ENCODE measurements at regions not wholly inside any gene's neighbourhood (a gene's known extent, or its start where the extent isn't known, plus 50 kb on each side); places are given as distances from the start of the nearest gene placed in this dataset.

GRCh38 chr3:26452363-26452762 is 170.2 kb upstream of the LRRC3B start:
- no peaks in the 10 kb centered on the region for H3K27me3 ChIP-seq (ENCODE audit: control insufficient read depth, extremely low read depth, insufficient read depth, low read length)
- H3K9me3 ChIP-seq (ENCODE audit: control insufficient read depth, low read depth, low read length): no peaks in the 10 kb centered on the region
- H3K9me1 ChIP-seq (ENCODE audit: control insufficient read depth, extremely low read depth, insufficient read depth, low read length): no peaks in the 10 kb centered on the region
- TF ChIP-seq, protein P1, sequence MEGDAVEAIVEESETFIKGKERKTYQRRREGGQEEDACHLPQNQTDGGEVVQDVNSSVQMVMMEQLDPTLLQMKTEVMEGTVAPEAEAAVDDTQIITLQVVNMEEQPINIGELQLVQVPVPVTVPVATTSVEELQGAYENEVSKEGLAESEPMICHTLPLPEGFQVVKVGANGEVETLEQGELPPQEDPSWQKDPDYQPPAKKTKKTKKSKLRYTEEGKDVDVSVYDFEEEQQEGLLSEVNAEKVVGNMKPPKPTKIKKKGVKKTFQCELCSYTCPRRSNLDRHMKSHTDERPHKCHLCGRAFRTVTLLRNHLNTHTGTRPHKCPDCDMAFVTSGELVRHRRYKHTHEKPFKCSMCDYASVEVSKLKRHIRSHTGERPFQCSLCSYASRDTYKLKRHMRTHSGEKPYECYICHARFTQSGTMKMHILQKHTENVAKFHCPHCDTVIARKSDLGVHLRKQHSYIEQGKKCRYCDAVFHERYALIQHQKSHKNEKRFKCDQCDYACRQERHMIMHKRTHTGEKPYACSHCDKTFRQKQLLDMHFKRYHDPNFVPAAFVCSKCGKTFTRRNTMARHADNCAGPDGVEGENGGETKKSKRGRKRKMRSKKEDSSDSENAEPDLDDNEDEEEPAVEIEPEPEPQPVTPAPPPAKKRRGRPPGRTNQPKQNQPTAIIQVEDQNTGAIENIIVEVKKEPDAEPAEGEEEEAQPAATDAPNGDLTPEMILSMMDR (optimal IDR thresholded peaks at IDR 0.05 in 1 of 3, IDR thresholded peaks at IDR 0.05 in 1 of 3, conservative IDR thresholded peaks at IDR 0.05 in 1 of 3; ENCODE audit: extremely low read depth in 1 of 3, insufficient read depth in 2 of 3, low read length in 3 of 3): no peak
- no peak overlapping the region for H3K9ac ChIP-seq (ENCODE audit: control insufficient read depth, extremely low read depth, insufficient read depth, low read length)
- H4K20me1 ChIP-seq (ENCODE audit: control insufficient read depth, extremely low read depth, insufficient read depth, low read length): no peaks in the 10 kb centered on the region
- FAIRE-seq (no peak), DNase-seq (ENCODE audit: low read depth, low spot score) (no peak)
- H3K79me2 ChIP-seq (ENCODE audit: control insufficient read depth, insufficient read depth, low read length): no peaks in the 10 kb centered on the region
- no peak overlapping the region for H3K4me2 ChIP-seq (ENCODE audit: control insufficient read depth, extremely low read depth, insufficient read depth, low read depth, low read length)
- no peak overlapping the region for H3K4me3 ChIP-seq (ENCODE audit: control insufficient read depth in 2 of 3, extremely low read depth in 1 of 3, insufficient read depth in 2 of 3, low read depth in 1 of 3, low read length in 3 of 3)
- dilution Hi-C loops (cut with MboI; ENCODE audit: extremely low pct_ligation_motif_present, low sequenced_read_pairs): no loop called here
- no peaks in the 10 kb centered on the region for H3K4me1 ChIP-seq (ENCODE audit: control insufficient read depth, extremely low read depth, insufficient read depth, low read length)
- H3K27ac ChIP-seq (ENCODE audit: control insufficient read depth, insufficient read depth, low read length): no peak overlapping the region
- no peak overlapping the region for H2AFZ ChIP-seq (ENCODE audit: control insufficient read depth, low read length)
- no peaks in the 10 kb centered on the region for H3K36me3 ChIP-seq (ENCODE audit: control insufficient read depth in 2 of 2, extremely low read depth in 1 of 2, insufficient read depth in 2 of 2, low read length in 2 of 2)

GRCh38 chr3:26460985-26461384 is 161.6 kb upstream of the LRRC3B start:
- FAIRE-seq: no peak

More at GRCh38 chr3:26460985-26461384, 161.6 kb upstream of the LRRC3B start:
- H3K36me3 ChIP-seq (ENCODE audit: control insufficient read depth in 2 of 2, extremely low read depth in 1 of 2, insufficient read depth in 2 of 2, low read length in 2 of 2): no peaks in the 10 kb centered on the region
- no peak for DNase-seq (ENCODE audit: low read depth, low spot score)
- TF ChIP-seq EZH2 (IDR thresholded peaks at IDR 0.05; ENCODE audit: low read length): no peak
- TF ChIP-seq, protein P1 (optimal IDR thresholded peaks at IDR 0.05 in 1 of 3, IDR thresholded peaks at IDR 0.05 in 1 of 3, conservative IDR thresholded peaks at IDR 0.05 in 1 of 3; ENCODE audit: extremely low read depth in 1 of 3, insufficient read depth in 2 of 3, low read length in 3 of 3): no peak
- H4K20me1 ChIP-seq (ENCODE audit: control insufficient read depth, extremely low read depth, insufficient read depth, low read length): no peaks in the 10 kb centered on the region
- H3K79me2 ChIP-seq (ENCODE audit: control insufficient read depth, insufficient read depth, low read length): no peaks in the 10 kb centered on the region
- H3K27me3 ChIP-seq (ENCODE audit: control insufficient read depth, extremely low read depth, insufficient read depth, low read length): no peaks in the 10 kb centered on the region
- H3K9me1 ChIP-seq (ENCODE audit: control insufficient read depth, extremely low read depth, insufficient read depth, low read length): no peaks in the 10 kb centered on the region
- H3K9ac ChIP-seq (ENCODE audit: control insufficient read depth, extremely low read depth, insufficient read depth, low read length): no peak overlapping the region
- no peaks in the 10 kb centered on the region for H3K4me1 ChIP-seq (ENCODE audit: control insufficient read depth, extremely low read depth, insufficient read depth, low read length)
- H3K4me3 ChIP-seq (ENCODE audit: control insufficient read depth in 2 of 3, extremely low read depth in 1 of 3, insufficient read depth in 2 of 3, low read depth in 1 of 3, low read length in 3 of 3): no peak overlapping the region
- dilution Hi-C loops (cut with MboI; ENCODE audit: extremely low pct_ligation_motif_present, low sequenced_read_pairs): no loop called here
- no peak overlapping the region for H3K27ac ChIP-seq (ENCODE audit: control insufficient read depth, insufficient read depth, low read length)
- no peaks in the 10 kb centered on the region for H3K9me3 ChIP-seq (ENCODE audit: control insufficient read depth, low read depth, low read length)
- no peak overlapping the region for H2AFZ ChIP-seq (ENCODE audit: control insufficient read depth, low read length)
- H3K4me2 ChIP-seq (ENCODE audit: control insufficient read depth, extremely low read depth, insufficient read depth, low read depth, low read length): no peak overlapping the region

Data from keratinocyte (primary cell).